ENCODE measurements at regions not wholly inside any gene's neighbourhood (a gene's known extent, or its start where the extent isn't known, plus 50 kb on each side); places are given as distances from the start of the nearest gene placed in this dataset. TPM values are rescaled to one million over a fixed set of nuclear protein-coding genes. Genes with fewer than 3 reads are reported as not detected.

DNA sequence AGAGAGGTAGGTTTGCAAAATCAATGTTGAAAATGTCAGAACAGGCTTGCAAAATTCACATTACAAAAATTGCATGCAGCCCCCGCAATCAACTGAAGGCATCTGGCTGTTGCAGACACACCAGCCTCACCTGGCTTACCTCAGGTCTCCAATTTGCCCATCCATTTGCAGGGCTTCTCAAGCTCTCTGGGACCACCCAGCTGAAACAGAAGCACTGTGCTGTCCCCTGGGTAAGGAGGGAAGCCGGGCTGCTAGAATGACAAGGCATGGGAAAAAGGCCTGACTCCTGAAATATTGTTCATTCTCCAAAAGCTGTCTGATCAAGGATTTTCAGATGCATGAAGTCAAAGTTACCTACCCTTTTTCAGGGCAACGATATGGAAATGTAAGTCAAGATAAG lies 52.6 kb upstream of the CD93 start:
- TF ChIP-seq, protein P1, sequence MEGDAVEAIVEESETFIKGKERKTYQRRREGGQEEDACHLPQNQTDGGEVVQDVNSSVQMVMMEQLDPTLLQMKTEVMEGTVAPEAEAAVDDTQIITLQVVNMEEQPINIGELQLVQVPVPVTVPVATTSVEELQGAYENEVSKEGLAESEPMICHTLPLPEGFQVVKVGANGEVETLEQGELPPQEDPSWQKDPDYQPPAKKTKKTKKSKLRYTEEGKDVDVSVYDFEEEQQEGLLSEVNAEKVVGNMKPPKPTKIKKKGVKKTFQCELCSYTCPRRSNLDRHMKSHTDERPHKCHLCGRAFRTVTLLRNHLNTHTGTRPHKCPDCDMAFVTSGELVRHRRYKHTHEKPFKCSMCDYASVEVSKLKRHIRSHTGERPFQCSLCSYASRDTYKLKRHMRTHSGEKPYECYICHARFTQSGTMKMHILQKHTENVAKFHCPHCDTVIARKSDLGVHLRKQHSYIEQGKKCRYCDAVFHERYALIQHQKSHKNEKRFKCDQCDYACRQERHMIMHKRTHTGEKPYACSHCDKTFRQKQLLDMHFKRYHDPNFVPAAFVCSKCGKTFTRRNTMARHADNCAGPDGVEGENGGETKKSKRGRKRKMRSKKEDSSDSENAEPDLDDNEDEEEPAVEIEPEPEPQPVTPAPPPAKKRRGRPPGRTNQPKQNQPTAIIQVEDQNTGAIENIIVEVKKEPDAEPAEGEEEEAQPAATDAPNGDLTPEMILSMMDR (IDR thresholded peaks at IDR 0.05; ENCODE audit: insufficient read depth, low read length), result no peak
- DNase-seq (ENCODE audit: low read depth), result no peak
- no peak overlapping the region for H3K4me3 ChIP-seq (ENCODE audit: low read depth, low read length)

DNA sequence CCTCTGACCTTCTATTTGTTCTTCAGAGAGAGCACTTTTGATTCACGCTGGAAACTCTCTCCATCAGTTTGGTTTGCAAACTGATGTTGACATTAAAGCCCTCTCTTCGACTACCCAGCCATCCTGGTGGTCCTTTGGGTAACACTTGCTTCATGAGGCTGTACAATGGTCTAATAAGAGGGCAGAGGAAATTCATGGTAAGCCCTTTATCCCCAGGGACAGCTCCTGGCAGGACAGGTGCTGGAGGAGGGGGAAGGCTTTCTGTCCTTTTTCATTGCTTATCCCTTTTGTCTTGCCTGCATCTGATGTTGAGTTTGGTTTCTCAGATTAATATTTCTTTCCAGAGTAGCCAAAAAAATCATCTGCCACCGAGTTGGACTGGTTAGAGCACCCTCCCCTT lies 52.1 kb upstream of the CD93 start:
- no peak for DNase-seq (ENCODE audit: low read depth)
- TF ChIP-seq, protein P1 (IDR thresholded peaks at IDR 0.05; ENCODE audit: insufficient read depth, low read length), result no peak
- no peak overlapping the region for H3K4me3 ChIP-seq (ENCODE audit: low read depth, low read length)

DNA sequence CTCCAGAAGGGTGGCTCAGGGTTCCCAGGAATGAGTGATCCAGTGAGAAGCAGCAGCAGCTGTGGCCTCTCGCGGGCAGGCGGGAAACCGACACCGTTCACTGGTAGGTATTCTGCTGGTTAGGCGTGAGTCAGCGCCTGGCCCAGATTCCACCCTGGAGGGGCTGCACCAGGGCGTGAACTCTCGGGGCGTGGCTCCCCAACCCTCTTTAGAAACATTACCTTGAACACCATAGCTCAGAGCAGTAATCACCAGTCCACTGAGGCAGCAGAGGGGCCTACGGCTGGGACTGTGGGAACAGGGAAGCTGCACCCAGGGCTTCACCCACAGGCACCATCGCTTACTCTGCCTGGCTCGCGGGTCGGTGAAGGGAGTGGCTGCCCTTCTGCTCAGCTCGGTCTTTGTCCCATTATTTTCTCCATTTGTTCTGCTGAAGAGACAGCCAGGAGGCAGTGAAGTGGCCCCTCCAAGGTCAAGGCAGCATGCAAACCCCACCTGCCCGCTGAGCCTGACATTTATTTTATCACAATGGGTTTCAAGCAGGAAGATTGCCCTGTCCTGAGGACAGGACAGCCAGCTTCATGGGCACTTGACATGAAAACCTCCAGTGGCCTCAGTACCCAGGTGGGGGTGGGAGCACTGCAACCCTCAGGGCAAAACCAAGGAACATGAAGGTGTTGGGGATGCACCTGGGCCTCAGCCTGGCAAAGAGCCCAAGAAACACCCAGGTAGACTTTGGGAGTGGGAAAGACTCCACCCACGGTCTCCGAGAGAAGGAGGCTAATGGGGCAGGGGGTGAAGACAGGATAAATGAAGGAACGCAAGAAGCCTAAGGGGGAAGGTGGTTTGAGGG lies 51.0 kb upstream of the CD93 start:
- TF ChIP-seq, protein P1 (IDR thresholded peaks at IDR 0.05; ENCODE audit: insufficient read depth, low read length), result no peak
- H3K4me3 ChIP-seq (ENCODE audit: low read depth, low read length), result no peak overlapping the region
- no peak for DNase-seq (ENCODE audit: low read depth)

DNA sequence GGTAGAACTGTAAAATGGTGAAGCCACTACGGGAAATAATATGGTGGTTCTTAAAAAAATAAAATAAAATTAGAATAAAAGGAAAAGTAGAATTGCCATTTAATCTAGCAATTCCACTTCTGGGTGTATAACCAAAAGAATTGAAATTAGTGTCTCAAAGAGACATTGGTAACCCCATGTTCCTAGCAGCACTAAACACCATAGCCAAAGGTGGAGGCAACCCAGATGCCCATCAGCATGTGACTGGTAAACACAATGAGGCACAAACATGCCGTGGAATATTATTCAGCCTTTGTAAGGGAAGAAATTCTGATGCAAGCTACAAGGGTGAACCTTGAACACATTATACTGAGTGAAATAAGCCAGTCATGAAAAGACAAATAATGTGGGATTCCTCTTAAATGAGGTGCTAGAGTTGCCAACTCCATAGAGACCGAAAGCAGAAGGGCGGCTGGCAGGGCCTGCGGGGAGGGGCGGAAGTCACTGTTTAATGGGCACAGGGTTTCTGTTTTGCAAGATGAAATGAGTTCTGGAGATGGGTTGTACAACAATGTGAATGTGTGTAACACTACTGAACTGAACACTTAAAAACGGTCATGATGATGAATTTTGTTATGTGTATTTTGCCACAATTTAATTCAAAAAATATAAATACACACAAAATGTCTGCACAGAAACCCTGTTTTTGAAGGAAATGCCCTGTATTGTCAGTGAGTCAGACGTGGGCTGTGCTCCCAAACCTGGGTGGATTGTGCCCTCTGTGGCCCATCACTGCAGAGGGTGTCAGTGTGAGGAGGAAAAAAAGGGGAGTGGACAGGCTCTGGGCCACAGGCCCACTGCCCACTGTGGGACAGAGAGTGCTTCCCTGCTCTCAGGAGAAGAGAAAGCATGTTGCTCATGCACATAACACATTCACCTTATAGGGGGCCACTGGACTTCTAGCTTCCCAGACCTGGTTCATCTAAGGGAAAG lies 49.6 kb upstream of the CD93 start:
- H3K4me3 ChIP-seq (ENCODE audit: low read depth, low read length), result no peak overlapping the region
- TF ChIP-seq, protein P1 (IDR thresholded peaks at IDR 0.05; ENCODE audit: insufficient read depth, low read length), result no peak

More for the DNA sequence above, 49.6 kb upstream of the CD93 start:
- DNase-seq (ENCODE audit: low read depth), result no peak

Small RNAs in the stretch of these regions (small RNA-seq; reads per million reads assigned to genes)
- gene RNA5SP478, result not detected
